ENCODE measurements at regions not wholly inside any gene's neighbourhood (a gene's known extent, or its start where the extent isn't known, plus 50 kb on each side); places are given as distances from the start of the nearest gene placed in this dataset.

DNA sequence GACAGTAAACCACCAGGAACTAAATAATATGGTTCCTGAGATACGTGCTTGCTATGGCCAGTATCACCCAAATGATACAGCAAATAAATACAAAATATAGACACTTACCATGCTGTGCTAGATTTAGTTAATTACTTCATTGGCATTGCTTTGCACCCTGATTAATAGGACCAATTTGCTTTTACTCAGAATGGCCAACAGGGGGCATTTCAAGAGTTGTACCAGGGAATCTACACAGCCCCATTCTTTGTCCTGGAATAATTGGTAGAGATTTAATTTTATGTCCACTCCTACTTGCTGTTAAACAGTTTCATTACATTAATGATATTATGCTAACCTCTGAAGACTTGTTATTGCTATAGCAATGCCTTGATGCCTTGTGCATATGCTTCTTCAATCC lies 280.8 kb downstream of the RERGL start:
- TF ChIP-seq FOS (IDR thresholded peaks at IDR 0.05; ENCODE audit: low read depth, low read length): no peak
- no peak for TF ChIP-seq CTCF (conservative IDR thresholded peaks at IDR 0.05; ENCODE audit: low read depth, low read length)
- TF ChIP-seq RAD21 (IDR thresholded peaks at IDR 0.05; ENCODE audit: low read length): no peak
- TF ChIP-seq POLR2A (IDR thresholded peaks at IDR 0.05; ENCODE audit: low read depth, low read length): no peak
- no peak for TF ChIP-seq BHLHE40 (IDR thresholded peaks at IDR 0.05; ENCODE audit: low read depth, low read length)
- no peak for TF ChIP-seq SMC3 (IDR thresholded peaks at IDR 0.05; ENCODE audit: low read depth, low read length)
- no peak for TF ChIP-seq MAFK (IDR thresholded peaks at IDR 0.05; ENCODE audit: low read depth, low read length)
- TF ChIP-seq MAZ (IDR thresholded peaks at IDR 0.05; ENCODE audit: borderline replicate concordance, low read depth, low read length): no peak
- TF ChIP-seq RCOR1 (IDR thresholded peaks at IDR 0.05; ENCODE audit: insufficient replicate concordance, low read length): no peak
- no peak for TF ChIP-seq CEBPB (IDR thresholded peaks at IDR 0.05; ENCODE audit: low read depth, low read length)
- TF ChIP-seq, protein P1, sequence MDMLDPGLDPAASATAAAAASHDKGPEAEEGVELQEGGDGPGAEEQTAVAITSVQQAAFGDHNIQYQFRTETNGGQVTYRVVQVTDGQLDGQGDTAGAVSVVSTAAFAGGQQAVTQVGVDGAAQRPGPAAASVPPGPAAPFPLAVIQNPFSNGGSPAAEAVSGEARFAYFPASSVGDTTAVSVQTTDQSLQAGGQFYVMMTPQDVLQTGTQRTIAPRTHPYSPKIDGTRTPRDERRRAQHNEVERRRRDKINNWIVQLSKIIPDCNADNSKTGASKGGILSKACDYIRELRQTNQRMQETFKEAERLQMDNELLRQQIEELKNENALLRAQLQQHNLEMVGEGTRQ (IDR thresholded peaks at IDR 0.05; ENCODE audit: low read depth, low read length): no peak

Measured in IMR-90 (cell line).